ENCODE measurements at regions not wholly inside any gene's neighbourhood (a gene's known extent, or its start where the extent isn't known, plus 50 kb on each side); places are given as distances from the start of the nearest gene placed in this dataset.

DNA sequence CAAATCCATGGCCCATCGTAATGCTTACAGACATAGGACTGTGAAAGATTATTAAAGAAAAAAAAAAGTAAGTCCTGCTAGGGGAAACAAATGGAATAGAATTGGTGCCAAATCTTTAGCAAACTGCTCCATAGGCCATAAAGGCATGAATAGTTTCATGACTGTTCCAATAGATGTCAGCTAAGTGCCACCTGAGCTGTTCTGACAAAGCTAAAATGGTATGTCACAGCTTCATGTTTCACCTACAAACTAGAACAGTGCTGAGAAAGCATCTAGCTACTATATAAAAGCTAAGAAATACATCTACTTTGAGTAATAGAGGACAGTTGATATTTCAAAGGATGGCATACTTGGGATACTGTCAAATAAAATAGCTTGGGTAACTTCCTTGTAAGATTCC lies 771.6 kb upstream of the CA10 start:
- H3K27ac ChIP-seq (ENCODE audit: insufficient read depth, low read length), result no peak overlapping the region
- no peak for DNase-seq (ENCODE audit: low read depth in 2 of 2)
- H3K27me3 ChIP-seq (ENCODE audit: control insufficient read depth, insufficient read depth, low read length), result no peaks in the 10 kb centered on the region
- no peaks in the 10 kb centered on the region for H3K79me2 ChIP-seq (ENCODE audit: control insufficient read depth, insufficient read depth, low read length)
- no peaks in the 10 kb centered on the region for H3K9me3 ChIP-seq (ENCODE audit: control insufficient read depth, insufficient read depth, low read depth, low read length)
- H3K4me1 ChIP-seq (ENCODE audit: control insufficient read depth, extremely low read depth, insufficient read depth, low read length), result no peaks in the 10 kb centered on the region
- no peak overlapping the region for H3K4me2 ChIP-seq (ENCODE audit: extremely low read depth, insufficient read depth, low read length)
- no peak overlapping the region for H3K4me3 ChIP-seq (replicated peaks in 1 of 4; ENCODE audit: control extremely low read depth in 1 of 4, insufficient read depth in 1 of 4, low read depth in 3 of 4, low read length in 4 of 4)
- H3K36me3 ChIP-seq (ENCODE audit: control insufficient read depth, insufficient read depth, low read length), result no peaks in the 10 kb centered on the region
- TF ChIP-seq EZH2 (IDR thresholded peaks at IDR 0.05; ENCODE audit: low read length, missing control alignments), result no peak
- TF ChIP-seq, protein P1, sequence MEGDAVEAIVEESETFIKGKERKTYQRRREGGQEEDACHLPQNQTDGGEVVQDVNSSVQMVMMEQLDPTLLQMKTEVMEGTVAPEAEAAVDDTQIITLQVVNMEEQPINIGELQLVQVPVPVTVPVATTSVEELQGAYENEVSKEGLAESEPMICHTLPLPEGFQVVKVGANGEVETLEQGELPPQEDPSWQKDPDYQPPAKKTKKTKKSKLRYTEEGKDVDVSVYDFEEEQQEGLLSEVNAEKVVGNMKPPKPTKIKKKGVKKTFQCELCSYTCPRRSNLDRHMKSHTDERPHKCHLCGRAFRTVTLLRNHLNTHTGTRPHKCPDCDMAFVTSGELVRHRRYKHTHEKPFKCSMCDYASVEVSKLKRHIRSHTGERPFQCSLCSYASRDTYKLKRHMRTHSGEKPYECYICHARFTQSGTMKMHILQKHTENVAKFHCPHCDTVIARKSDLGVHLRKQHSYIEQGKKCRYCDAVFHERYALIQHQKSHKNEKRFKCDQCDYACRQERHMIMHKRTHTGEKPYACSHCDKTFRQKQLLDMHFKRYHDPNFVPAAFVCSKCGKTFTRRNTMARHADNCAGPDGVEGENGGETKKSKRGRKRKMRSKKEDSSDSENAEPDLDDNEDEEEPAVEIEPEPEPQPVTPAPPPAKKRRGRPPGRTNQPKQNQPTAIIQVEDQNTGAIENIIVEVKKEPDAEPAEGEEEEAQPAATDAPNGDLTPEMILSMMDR (conservative IDR thresholded peaks at IDR 0.05 in 1 of 2, IDR thresholded peaks at IDR 0.05 in 1 of 2; ENCODE audit: low read depth in 1 of 2, low read length in 2 of 2), result no peak
- H4K20me1 ChIP-seq (ENCODE audit: control insufficient read depth, extremely low read depth, insufficient read depth, low read length), result no peaks in the 10 kb centered on the region
- H2AFZ ChIP-seq (ENCODE audit: low read length), result no peak overlapping the region
- H3K9ac ChIP-seq (ENCODE audit: insufficient read depth, low read length), result no peak overlapping the region

DNA sequence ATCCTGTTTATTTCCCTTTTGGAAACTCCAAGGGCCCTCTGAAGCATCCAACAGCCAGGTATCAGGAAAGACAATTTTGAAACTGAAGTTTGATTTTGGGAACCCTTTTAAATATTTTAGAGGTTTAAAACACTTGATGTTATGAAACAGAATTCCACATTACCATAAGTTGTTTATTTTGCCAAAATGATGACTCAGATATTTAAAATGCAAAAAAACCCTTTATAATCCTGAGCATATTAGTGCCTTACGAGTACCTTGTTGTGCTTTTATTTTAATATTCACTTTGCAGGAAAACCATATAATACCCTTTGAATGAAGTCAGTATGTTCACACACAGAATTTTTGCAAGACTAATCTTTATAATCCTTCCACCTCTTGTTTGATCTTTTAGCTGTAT lies 765.1 kb upstream of the CA10 start:
- no peak for TF ChIP-seq EZH2 (IDR thresholded peaks at IDR 0.05; ENCODE audit: low read length, missing control alignments)
- TF ChIP-seq, protein P1 (conservative IDR thresholded peaks at IDR 0.05 in 1 of 2, IDR thresholded peaks at IDR 0.05 in 1 of 2; ENCODE audit: low read depth in 1 of 2, low read length in 2 of 2), result no peak
- H3K27me3 ChIP-seq (ENCODE audit: control insufficient read depth, insufficient read depth, low read length), result no peaks in the 10 kb centered on the region
- H3K4me2 ChIP-seq (ENCODE audit: extremely low read depth, insufficient read depth, low read length), result no peak overlapping the region
- no peaks in the 10 kb centered on the region for H3K9me3 ChIP-seq (ENCODE audit: control insufficient read depth, insufficient read depth, low read depth, low read length)
- no peak overlapping the region for H2AFZ ChIP-seq (ENCODE audit: low read length)
- H3K27ac ChIP-seq (ENCODE audit: insufficient read depth, low read length), result no peak overlapping the region
- H3K36me3 ChIP-seq (ENCODE audit: control insufficient read depth, insufficient read depth, low read length), result no peaks in the 10 kb centered on the region
- DNase-seq (ENCODE audit: low read depth in 2 of 2), result no peak
- H3K9ac ChIP-seq (ENCODE audit: insufficient read depth, low read length), result no peak overlapping the region
- no peaks in the 10 kb centered on the region for H4K20me1 ChIP-seq (ENCODE audit: control insufficient read depth, extremely low read depth, insufficient read depth, low read length)
- H3K79me2 ChIP-seq (ENCODE audit: control insufficient read depth, insufficient read depth, low read length), result no peaks in the 10 kb centered on the region
- H3K4me1 ChIP-seq (ENCODE audit: control insufficient read depth, extremely low read depth, insufficient read depth, low read length), result no peaks in the 10 kb centered on the region
- H3K4me3 ChIP-seq (replicated peaks in 1 of 4; ENCODE audit: control extremely low read depth in 1 of 4, insufficient read depth in 1 of 4, low read depth in 3 of 4, low read length in 4 of 4), result no peak overlapping the region

DNA sequence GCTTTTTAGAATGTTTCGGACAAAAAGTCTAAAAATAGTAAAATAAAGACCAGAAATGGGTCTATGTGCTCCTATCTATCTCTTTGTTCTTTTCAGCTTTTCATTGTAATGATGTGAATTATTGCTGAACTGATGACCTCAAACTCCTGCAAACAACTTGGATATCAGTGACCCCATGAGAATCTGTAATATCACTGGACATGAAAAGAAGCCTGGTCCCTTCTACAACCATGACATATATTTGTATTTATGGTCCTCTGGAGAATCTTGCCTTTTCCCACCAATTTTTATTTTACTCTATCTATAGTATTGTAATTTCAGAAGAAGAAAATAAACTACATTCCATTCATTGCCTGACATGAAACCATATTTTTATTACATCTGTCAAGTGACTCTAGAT lies 740.7 kb upstream of the CA10 start:
- H3K9ac ChIP-seq (ENCODE audit: insufficient read depth, low read length), result no peak overlapping the region
- H3K79me2 ChIP-seq (ENCODE audit: control insufficient read depth, insufficient read depth, low read length), result no peaks in the 10 kb centered on the region
- no peaks in the 10 kb centered on the region for H3K4me1 ChIP-seq (ENCODE audit: control insufficient read depth, extremely low read depth, insufficient read depth, low read length)
- H3K9me3 ChIP-seq (ENCODE audit: control insufficient read depth, insufficient read depth, low read depth, low read length), result no peaks in the 10 kb centered on the region
- no peak for TF ChIP-seq EZH2 (IDR thresholded peaks at IDR 0.05; ENCODE audit: low read length, missing control alignments)
- TF ChIP-seq, protein P1 (conservative IDR thresholded peaks at IDR 0.05 in 1 of 2, IDR thresholded peaks at IDR 0.05 in 1 of 2; ENCODE audit: low read depth in 1 of 2, low read length in 2 of 2), result no peak
- no peak overlapping the region for H2AFZ ChIP-seq (ENCODE audit: low read length)
- no peaks in the 10 kb centered on the region for H3K27me3 ChIP-seq (ENCODE audit: control insufficient read depth, insufficient read depth, low read length)
- H3K4me3 ChIP-seq (replicated peaks in 1 of 4; ENCODE audit: control extremely low read depth in 1 of 4, insufficient read depth in 1 of 4, low read depth in 3 of 4, low read length in 4 of 4), result no peak overlapping the region
- no peaks in the 10 kb centered on the region for H3K36me3 ChIP-seq (ENCODE audit: control insufficient read depth, insufficient read depth, low read length)
- H3K4me2 ChIP-seq (ENCODE audit: extremely low read depth, insufficient read depth, low read length), result no peak overlapping the region
- no peak for DNase-seq (ENCODE audit: low read depth in 2 of 2)
- no peaks in the 10 kb centered on the region for H4K20me1 ChIP-seq (ENCODE audit: control insufficient read depth, extremely low read depth, insufficient read depth, low read length)
- no peak overlapping the region for H3K27ac ChIP-seq (ENCODE audit: insufficient read depth, low read length)
